ENCODE measurements at regions not wholly inside any gene's neighbourhood (a gene's known extent, or its start where the extent isn't known, plus 50 kb on each side); places are given as distances from the start of the nearest gene placed in this dataset.

DNA sequence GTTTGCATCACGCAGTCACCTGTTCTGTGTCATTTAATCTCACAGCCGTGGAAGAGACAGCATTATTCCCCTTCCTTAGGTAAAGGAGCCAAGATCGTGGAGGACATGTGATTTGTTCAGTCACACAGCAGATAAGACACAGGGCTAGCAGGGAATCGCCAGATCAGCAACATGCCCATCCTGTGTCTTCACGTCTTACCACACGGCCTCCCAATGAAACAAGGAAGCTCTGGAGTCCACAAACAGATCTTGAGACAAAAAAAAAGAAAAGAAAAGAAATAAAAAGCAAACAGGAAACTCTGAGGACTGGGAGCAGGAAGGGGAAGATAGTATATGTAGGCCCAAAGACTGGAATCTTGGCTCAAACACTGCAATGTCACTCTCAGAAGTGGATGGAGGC lies 155.3 kb downstream of the ADSS2 start:
- TF ChIP-seq, protein P1, sequence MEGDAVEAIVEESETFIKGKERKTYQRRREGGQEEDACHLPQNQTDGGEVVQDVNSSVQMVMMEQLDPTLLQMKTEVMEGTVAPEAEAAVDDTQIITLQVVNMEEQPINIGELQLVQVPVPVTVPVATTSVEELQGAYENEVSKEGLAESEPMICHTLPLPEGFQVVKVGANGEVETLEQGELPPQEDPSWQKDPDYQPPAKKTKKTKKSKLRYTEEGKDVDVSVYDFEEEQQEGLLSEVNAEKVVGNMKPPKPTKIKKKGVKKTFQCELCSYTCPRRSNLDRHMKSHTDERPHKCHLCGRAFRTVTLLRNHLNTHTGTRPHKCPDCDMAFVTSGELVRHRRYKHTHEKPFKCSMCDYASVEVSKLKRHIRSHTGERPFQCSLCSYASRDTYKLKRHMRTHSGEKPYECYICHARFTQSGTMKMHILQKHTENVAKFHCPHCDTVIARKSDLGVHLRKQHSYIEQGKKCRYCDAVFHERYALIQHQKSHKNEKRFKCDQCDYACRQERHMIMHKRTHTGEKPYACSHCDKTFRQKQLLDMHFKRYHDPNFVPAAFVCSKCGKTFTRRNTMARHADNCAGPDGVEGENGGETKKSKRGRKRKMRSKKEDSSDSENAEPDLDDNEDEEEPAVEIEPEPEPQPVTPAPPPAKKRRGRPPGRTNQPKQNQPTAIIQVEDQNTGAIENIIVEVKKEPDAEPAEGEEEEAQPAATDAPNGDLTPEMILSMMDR (IDR thresholded peaks at IDR 0.05), result no peak
- TF ChIP-seq POLR2A (IDR thresholded peaks at IDR 0.05), result no peak
